Erythroblast (primary cell): ENCODE measurements at regions not wholly inside any gene's neighbourhood (a gene's known extent, or its start where the extent isn't known, plus 50 kb on each side); places are given as distances from the start of the nearest gene placed in this dataset.

Experiments used
- DNase-seq, 2 experiments: peaks; one replicate each; lab custom pipeline; 2025; lab: John Stamatoyannopoulos, UW
- GATA1 ChIP-seq: IDR thresholded peaks from 2 replicates; pipeline ENCODE4 v1.6.1; 2011; ENCODE audit warnings: low read depth, mild to moderate bottlenecking, control low read depth, low read length, moderate library complexity
- POLR2A ChIP-seq: IDR thresholded peaks from 2 replicates; pipeline ENCODE4 v1.6.1; 2011; ENCODE audit warnings: mild to moderate bottlenecking, low read length

- TF ChIP-seq GATA1 (no peak), POLR2A (no peak)
- no peak for DNase-seq
Measured at GRCh38 chr7:17500736-17501135, 202.3 kb downstream of the AHR start.

GRCh38 chr7:17501441-17502212 lies 203.2 kb downstream of the AHR start:
- TF ChIP-seq POLR2A (no peak), GATA1 (no peak)

GRCh38 chr7:17502213-17503060 lies 204.0 kb downstream of the AHR start:
- TF ChIP-seq GATA1 (no peak), POLR2A (no peak)

More at GRCh38 chr7:17501441-17502212, 203.2 kb downstream of the AHR start:
- DNase-seq = no peak

GRCh38 chr7:17506095-17506494 lies 207.6 kb downstream of the AHR start:
- DNase-seq = no peak
- TF ChIP-seq POLR2A (no peak), GATA1 (no peak)

More at GRCh38 chr7:17502213-17503060, 204.0 kb downstream of the AHR start:
- no peak for DNase-seq

DNA sequence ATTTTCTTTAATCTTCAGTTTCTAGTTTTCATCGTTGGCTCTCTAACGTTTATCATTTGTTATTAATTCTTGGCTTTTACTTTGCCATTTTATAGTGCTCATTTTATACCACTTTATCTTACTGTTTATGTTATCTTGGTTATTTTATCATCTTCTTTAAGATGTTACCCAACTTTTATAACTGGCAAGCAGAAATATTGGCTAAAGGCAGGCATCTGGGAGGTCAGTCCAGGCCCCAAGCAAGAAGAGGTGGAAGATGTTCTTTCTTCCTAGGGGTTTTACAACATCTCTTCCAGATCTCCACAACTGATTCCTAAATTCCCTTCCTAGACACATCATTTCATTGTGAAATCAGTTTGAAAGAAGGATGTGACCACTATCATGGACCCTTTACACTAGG lies 208.1 kb downstream of the AHR start:
- TF ChIP-seq GATA1 (no peak), POLR2A (no peak)

DNA sequence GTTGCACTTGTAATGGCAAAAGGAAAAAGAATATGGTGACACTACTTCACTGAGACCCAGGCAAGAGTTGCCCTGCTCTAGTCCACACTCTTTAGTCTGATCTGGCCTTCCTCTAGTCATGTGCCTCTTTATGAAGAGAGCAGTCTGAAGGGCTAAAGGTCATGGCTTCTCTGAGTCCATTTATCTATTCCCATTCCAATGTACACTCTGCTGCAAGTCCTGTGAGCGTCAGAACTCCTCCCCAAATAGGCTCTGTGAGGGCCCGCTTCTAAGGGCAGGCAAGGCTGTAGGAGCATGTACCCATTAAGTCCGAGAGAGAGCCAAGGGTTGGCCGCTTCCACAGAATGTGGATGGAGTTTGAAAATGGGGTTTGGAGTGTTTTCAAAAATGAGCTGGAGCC lies 209.3 kb downstream of the AHR start:
- TF ChIP-seq GATA1 = no peak
- TF ChIP-seq POLR2A = no peak
- no peak for DNase-seq

More for the DNA sequence above, 208.1 kb downstream of the AHR start:
- no peak for DNase-seq

GRCh38 chr7:17512181-17512675 lies 213.8 kb downstream of the AHR start:
- TF ChIP-seq GATA1 (no peak), POLR2A (no peak)
- no peak for DNase-seq

DNA sequence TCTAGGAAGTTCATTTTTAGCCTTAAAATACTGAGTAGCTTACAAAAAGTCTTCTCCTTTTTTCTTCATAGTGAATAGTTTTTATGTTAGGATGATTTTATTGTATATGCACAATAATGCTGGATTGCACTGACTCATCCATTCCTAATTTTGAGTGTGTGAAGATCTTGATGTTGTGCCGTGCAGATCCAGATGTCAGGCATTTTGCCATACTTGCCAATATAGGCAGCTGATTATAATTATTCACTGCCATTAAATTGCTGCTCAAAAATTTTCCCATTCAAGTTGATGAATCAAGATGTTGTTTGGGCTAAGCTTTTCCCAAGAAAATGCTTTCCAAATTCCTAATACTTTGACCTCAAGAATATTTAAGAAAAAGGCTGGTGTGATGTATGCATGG lies 218.3 kb downstream of the AHR start:
- no peak for DNase-seq
- no peak for TF ChIP-seq GATA1
- TF ChIP-seq POLR2A = no peak

- no peak for TF ChIP-seq GATA1
- no peak for TF ChIP-seq POLR2A
- no peak for DNase-seq
Measured at GRCh38 chr7:17520941-17521340, 222.5 kb downstream of the AHR start.

GRCh38 chr7:17521437-17521836 lies 223.0 kb downstream of the AHR start:
- TF ChIP-seq GATA1 = no peak
- TF ChIP-seq POLR2A = no peak
- DNase-seq = no peak

DNA sequence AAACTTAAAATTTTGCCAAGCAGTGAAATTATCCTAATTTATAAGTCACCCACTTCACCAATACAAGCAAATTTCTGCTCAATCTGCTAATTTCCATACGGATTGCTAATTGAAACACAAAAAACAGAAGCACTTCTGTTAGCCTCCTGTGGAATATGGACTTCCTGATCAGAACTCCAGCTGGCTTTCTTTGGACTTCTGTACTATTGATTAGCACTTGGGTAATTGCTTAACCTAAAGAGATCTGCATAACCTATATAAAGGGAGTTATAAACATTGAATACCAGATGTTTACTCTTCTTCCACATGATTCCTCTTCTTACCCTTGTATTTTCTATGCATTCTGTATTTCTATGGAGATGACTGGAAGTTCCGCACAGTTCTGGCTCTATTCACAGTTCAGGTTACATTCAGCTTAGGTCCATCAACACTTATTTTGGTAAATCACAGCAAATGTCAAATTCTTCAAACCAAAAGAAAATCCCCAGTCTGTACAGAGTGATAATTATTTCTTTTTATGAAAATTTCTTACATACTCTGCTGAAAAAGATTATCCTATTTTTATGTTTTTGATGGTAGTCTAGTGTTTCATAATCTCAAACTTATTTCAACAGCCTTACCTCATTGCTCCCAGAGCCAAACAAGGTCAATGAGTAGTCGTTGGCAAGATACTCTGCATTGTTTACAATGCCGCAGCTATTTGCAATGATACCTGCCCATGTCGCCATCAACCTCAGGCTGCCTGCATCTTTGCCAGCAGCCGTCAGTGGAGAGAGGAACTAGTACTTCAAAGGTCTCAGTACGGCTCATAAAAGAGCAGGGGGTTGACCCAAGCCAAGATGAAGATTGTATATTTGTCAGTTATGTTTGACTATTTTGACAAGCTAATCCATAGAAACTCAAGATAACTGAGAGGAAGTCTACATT lies 225.6 kb downstream of the AHR start:
- TF ChIP-seq POLR2A = no peak
- no peak for TF ChIP-seq GATA1
- DNase-seq = no peak

DNA sequence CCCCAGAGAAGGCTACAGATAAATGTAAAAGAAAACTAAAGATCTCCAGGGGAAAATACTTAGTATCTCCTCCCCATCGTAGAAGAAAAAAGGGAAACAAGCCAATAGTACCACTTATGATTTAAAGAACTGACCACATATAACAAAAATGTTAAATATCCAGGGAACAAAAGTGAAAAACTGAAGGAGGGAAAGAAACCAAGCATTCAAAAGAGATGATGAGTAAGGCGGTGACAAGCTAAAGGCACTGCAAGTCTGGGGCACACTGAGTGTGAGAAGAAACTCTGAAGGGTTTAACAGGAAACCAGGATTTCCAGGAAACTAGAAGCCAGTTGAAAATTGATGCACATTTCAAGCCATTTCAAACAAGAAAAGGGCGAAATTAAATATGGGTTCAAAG lies 226.3 kb downstream of the AHR start:
- TF ChIP-seq GATA1 (no peak), POLR2A (no peak)
- DNase-seq = no peak

- no peak for TF ChIP-seq POLR2A
- no peak for TF ChIP-seq GATA1
- DNase-seq = no peak
Measured at GRCh38 chr7:17526621-17527020, 228.2 kb downstream of the AHR start.
